ENCODE measurements at regions not wholly inside any gene's neighbourhood (a gene's known extent, or its start where the extent isn't known, plus 50 kb on each side); places are given as distances from the start of the nearest gene placed in this dataset.

GRCh38 chr7:86477343-86477935 lies 166.3 kb upstream of the GRM3 start:
- intact Hi-C loops (cut with micrococcal nuclease), result no loop called here
- Mint-ChIP-seq H3K27ac (no peak overlapping the region), H3K4me3 (no peak overlapping the region), H3K9me3 (ENCODE audit: insufficient read depth) (no peaks in the 10 kb centered on the region), H3K4me1 (no peaks in the 10 kb centered on the region), H3K27me3 (no peaks in the 10 kb centered on the region)
- ATAC-seq (ENCODE audit: low read depth), result no peak
- ChIA-PET POLR2A (no interaction called here), CTCF (no interaction called here)
- H2AFZ ChIP-seq (ENCODE audit: insufficient read depth, low read depth, low read length, poor library complexity, severe bottlenecking), result no peak overlapping the region
- H4K20me1 ChIP-seq (ENCODE audit: control insufficient read depth, insufficient read depth, low read length, poor library complexity, severe bottlenecking), result no peaks in the 10 kb centered on the region
- H3K9me3 ChIP-seq (ENCODE audit: control extremely low read depth in 1 of 3, control insufficient read depth in 2 of 3, insufficient read depth in 1 of 3, low read length in 2 of 3), result no peaks in the 10 kb centered on the region
- no peaks in the 10 kb centered on the region for H3K27me3 ChIP-seq (replicated peaks in 1 of 4; ENCODE audit: control extremely low read depth in 1 of 4, control insufficient read depth in 3 of 4, insufficient read depth in 4 of 4, low read length in 3 of 4)
- no peaks in the 10 kb centered on the region for H3K4me1 ChIP-seq (ENCODE audit: control insufficient read depth in 2 of 2, insufficient read depth in 2 of 2, low read length in 2 of 2)
- no peaks in the 10 kb centered on the region for H3K79me2 ChIP-seq (ENCODE audit: control insufficient read depth, insufficient read depth, low read length)
- no peak overlapping the region for H3K27ac ChIP-seq (ENCODE audit: low read length in 2 of 2)
- WGBS (ENCODE audit: insufficient coverage), result 78% methylated on average over 1 of the region's 2 CpGs
- no peak overlapping the region for H3K4me3 ChIP-seq (ENCODE audit: control extremely low read depth in 1 of 5, extremely low read depth in 1 of 5, insufficient read depth in 1 of 5, low read depth in 2 of 5, low read length in 4 of 5)
- TF ChIP-seq EZH2 (IDR thresholded peaks at IDR 0.05; ENCODE audit: borderline replicate concordance, insufficient read depth, low read depth, low read length, poor library complexity, severe bottlenecking), result no peak
- no peak for TF ChIP-seq CTCF (IDR thresholded peaks at IDR 0.05)
- H3K9ac ChIP-seq (ENCODE audit: low read length), result no peak overlapping the region
- DNase-seq, result no peak
- H3K4me2 ChIP-seq (replicated peaks; ENCODE audit: low read depth, low read length, poor library complexity, severe bottlenecking), result no peak overlapping the region
- no peaks in the 10 kb centered on the region for H3K36me3 ChIP-seq (replicated peaks in 1 of 2; ENCODE audit: control extremely low read depth in 1 of 2, control insufficient read depth in 1 of 2, extremely low read depth in 1 of 2, insufficient read depth in 2 of 2, low read length in 1 of 2)

GRCh38 chr7:86470763-86471162 lies 172.9 kb upstream of the GRM3 start:
- no peak for DNase-seq
- CTCF ChIA-PET, result no interaction called here

More at GRCh38 chr7:86470763-86471162, 172.9 kb upstream of the GRM3 start:
- Mint-ChIP-seq H3K4me1 (no peaks in the 10 kb centered on the region), H3K4me3 (no peak overlapping the region), H3K27me3 (no peaks in the 10 kb centered on the region), H3K27ac (no peak overlapping the region), H3K9me3 (ENCODE audit: insufficient read depth) (no peaks in the 10 kb centered on the region)
- Histone ChIP-seq H3K27ac (ENCODE audit: low read length in 2 of 2) (no peak overlapping the region), H3K4me1 (ENCODE audit: control insufficient read depth in 2 of 2, insufficient read depth in 2 of 2, low read length in 2 of 2) (no peaks in the 10 kb centered on the region), H3K4me2 (replicated peaks; ENCODE audit: low read depth, low read length, poor library complexity, severe bottlenecking) (no peak overlapping the region), H3K36me3 (replicated peaks in 1 of 2; ENCODE audit: control extremely low read depth in 1 of 2, control insufficient read depth in 1 of 2, extremely low read depth in 1 of 2, insufficient read depth in 2 of 2, low read length in 1 of 2) (no peaks in the 10 kb centered on the region), H3K9ac (ENCODE audit: low read length) (no peak overlapping the region), H3K27me3 (replicated peaks in 1 of 4; ENCODE audit: control extremely low read depth in 1 of 4, control insufficient read depth in 3 of 4, insufficient read depth in 4 of 4, low read length in 3 of 4) (no peaks in the 10 kb centered on the region), H3K9me3 (ENCODE audit: control extremely low read depth in 1 of 3, control insufficient read depth in 2 of 3, insufficient read depth in 1 of 3, low read length in 2 of 3) (no peaks in the 10 kb centered on the region), H3K4me3 (ENCODE audit: control extremely low read depth in 1 of 5, extremely low read depth in 1 of 5, insufficient read depth in 1 of 5, low read depth in 2 of 5, low read length in 4 of 5) (no peak overlapping the region), H3K79me2 (ENCODE audit: control insufficient read depth, insufficient read depth, low read length) (no peaks in the 10 kb centered on the region), H4K20me1 (ENCODE audit: control insufficient read depth, insufficient read depth, low read length, poor library complexity, severe bottlenecking) (no peaks in the 10 kb centered on the region), H2AFZ (ENCODE audit: insufficient read depth, low read depth, low read length, poor library complexity, severe bottlenecking) (no peak overlapping the region)
- WGBS (ENCODE audit: insufficient coverage), result no CpG with 5 or more reads among the region's 1 CpG
- TF ChIP-seq CTCF (IDR thresholded peaks at IDR 0.05), result no peak
- TF ChIP-seq EZH2 (IDR thresholded peaks at IDR 0.05; ENCODE audit: borderline replicate concordance, insufficient read depth, low read depth, low read length, poor library complexity, severe bottlenecking), result no peak
- no peak for ATAC-seq (ENCODE audit: low read depth)
- intact Hi-C loops (cut with micrococcal nuclease), result loop anchor here (5.0 kb wide), 1 partner anchor 1438 kb away; no protein-coding TSS in a partner anchor
- POLR2A ChIA-PET, result no interaction called here
